ENCODE measurements at regions not wholly inside any gene's neighbourhood (a gene's known extent, or its start where the extent isn't known, plus 50 kb on each side); places are given as distances from the start of the nearest gene placed in this dataset.
"Not testable (repeated sequence)": the region's sequence is repeated elsewhere in the genome, so short reads cannot be mapped to it uniquely, and the experiment has no call there.

- DNase-seq, result no peak
Observed at GRCh38 chr4:135605076-135605475, 1403.5 kb upstream of the PABPC4L start.

- DNase-seq, result no peak
Observed at GRCh38 chr4:135604531-135604930, 1402.9 kb upstream of the PABPC4L start.

- no peak for DNase-seq
Observed at GRCh38 chr4:135601351-135601750, 1399.8 kb upstream of the PABPC4L start.

GRCh38 chr4:135598151-135598550, 1396.6 kb upstream of the PABPC4L start:
- DNase-seq, result no peak

- DNase-seq, result no peak
Observed at GRCh38 chr4:135594521-135594920, 1392.9 kb upstream of the PABPC4L start.

GRCh38 chr4:135575041-135575440, 1373.5 kb upstream of the PABPC4L start:
- DNase-seq, result no peak

- DNase-seq, result no peak
Observed at GRCh38 chr4:135573251-135573650, 1371.7 kb upstream of the PABPC4L start.

GRCh38 chr4:135564090-135564489, 1362.5 kb upstream of the PABPC4L start:
- DNase-seq, result no peak

- DNase-seq, result no peak
Observed at GRCh38 chr4:135553213-135553612, 1351.6 kb upstream of the PABPC4L start.

- no peak for DNase-seq
Observed at GRCh38 chr4:135552131-135552530, 1350.5 kb upstream of the PABPC4L start.

GRCh38 chr4:135548711-135549110, 1347.1 kb upstream of the PABPC4L start:
- DNase-seq, result no peak

- DNase-seq, result no peak
Observed at GRCh38 chr4:135545616-135546317, 1344.2 kb upstream of the PABPC4L start.

GRCh38 chr4:135538698-135539097, 1337.1 kb upstream of the PABPC4L start:
- no peak for DNase-seq

- DNase-seq, result peak in 1 of 4 experiments; percentile 1
Observed at GRCh38 chr4:135533053-135533452, 1331.5 kb upstream of the PABPC4L start.

GRCh38 chr4:135532132-135532531, 1330.5 kb upstream of the PABPC4L start:
- DNase-seq, result no peak

GRCh38 chr4:135515295-135515694, 1313.7 kb upstream of the PABPC4L start:
- no peak for DNase-seq

- no peak for DNase-seq
Observed at GRCh38 chr4:135510582-135510981, 1309.0 kb upstream of the PABPC4L start.

GRCh38 chr4:135508006-135508714, 1306.6 kb upstream of the PABPC4L start:
- DNase-seq, result no peak

- DNase-seq, result no peak
Observed at GRCh38 chr4:135497563-135498152, 1296.1 kb upstream of the PABPC4L start.

GRCh38 chr4:135492439-135492838, 1290.8 kb upstream of the PABPC4L start:
- no peak for DNase-seq

GRCh38 chr4:135485371-135485770, 1283.8 kb upstream of the PABPC4L start:
- DNase-seq, result no peak

GRCh38 chr4:135476272-135476671, 1274.7 kb upstream of the PABPC4L start:
- no peak for DNase-seq

GRCh38 chr4:135464311-135464710, 1262.7 kb upstream of the PABPC4L start:
- no peak for DNase-seq

- not testable (repeated sequence) for DNase-seq
Observed at GRCh38 chr4:135447598-135447997, 1246.0 kb upstream of the PABPC4L start.
